Sigmoid colon (tissue), 4 donors: ENCODE measurements at regions not wholly inside any gene's neighbourhood (a gene's known extent, or its start where the extent isn't known, plus 50 kb on each side); places are given as distances from the start of the nearest gene placed in this dataset.

Experiments used
- CTCF ChIP-seq, 4 experiments: fragments of 450-650 bp in 3 of 4; fragments of 200-600 bp in 1 of 4; IDR thresholded peaks; one replicate each; pipeline ENCODE4 v1.5.1; 2016 to 2019; ENCODE audit warnings: antibody characterized with exemption in 4 of 4, mild to moderate bottlenecking in 3 of 4, moderate library complexity in 2 of 4
- POLR2AphosphoS5 ChIP-seq, 4 donors: sonication (generic); formaldehyde crosslinking; IDR thresholded peaks; one replicate each; pipeline ENCODE4 v1.6.1; 2017; ENCODE audit warnings: antibody characterized with exemption in 4 of 4

GRCh38 chr17:72538443-72538842 is 417.6 kb downstream of the SOX9 start:
- TF ChIP-seq CTCF (IDR thresholded peaks at IDR 0.05): no peak
- TF ChIP-seq POLR2AphosphoS5 (IDR thresholded peaks at IDR 0.05): no peak
